SK-N-SH (cell line): ENCODE measurements at regions not wholly inside any gene's neighbourhood (a gene's known extent, or its start where the extent isn't known, plus 50 kb on each side); places are given as distances from the start of the nearest gene placed in this dataset.

Experiments
- CTCF ChIA-PET: fragments of 300-600, 350-600 bp; formaldehyde crosslinking; extraction: SDS; loops from one replicate; lab custom pipeline; 2021; lab: Yijun Ruan, JAX
- POLR2A ChIA-PET: fragments of 350-600 bp; sonication (Branson Sonifier 250); formaldehyde crosslinking; extraction: SDS; loops from one replicate; lab custom pipeline; 2020; ENCODE audit warnings: antibody characterized with exemption, inconsistent platforms; lab: Yijun Ruan, JAX
- DNase-seq: peaks from one replicate; pipeline ENCODE4 v3.0.0; 2012
- H2AFZ ChIP-seq: fragments of 200-600 bp; sonication (generic); 2 replicates; pipeline ENCODE4 v1.8.1; 2016; ENCODE audit warnings: antibody characterized with exemption, mild to moderate bottlenecking, low read depth
- H3F3A ChIP-seq: fragments of 200-600 bp; sonication (generic); replicated peaks from 2 replicates; pipeline ENCODE3; 2016; ENCODE audit warnings: antibody characterized with exemption, mild to moderate bottlenecking; ENCODE audit not compliant: insufficient read depth
- H3K27ac ChIP-seq, 2 experiments: fragments of 200-500 bp in 1 of 2; fragments of 200-600 bp in 1 of 2; sonication (Bioruptor generic) in 1 of 2; sonication (generic), shearing (Covaris generic) in 1 of 2; 2 replicates each; pipeline versions ENCODE4 v1.5.1 to v1.6.1; 2014 to 2016; ENCODE audit warnings: low read depth in 2 of 2, inconsistent platforms in 1 of 2, low read length in 1 of 2, mild to moderate bottlenecking in 1 of 2, mixed read lengths in 1 of 2
- H3K27me3 ChIP-seq: fragments of 200-600 bp; sonication (generic), shearing (Covaris generic); 2 replicates; pipeline ENCODE4 v1.6.1; 2016; ENCODE audit warnings: mixed run types; ENCODE audit not compliant: insufficient read depth
- H3K36me3 ChIP-seq, 2 experiments: fragments of 200-500 bp in 1 of 2; fragments of 200-600 bp in 1 of 2; sonication (Bioruptor generic) in 1 of 2; sonication (generic) in 1 of 2; replicated peaks in 1 of 2; 2 replicates each; pipeline versions ENCODE3 to v1.5.1; 2014 to 2016; ENCODE audit warnings: low read length in 1 of 2, mild to moderate bottlenecking in 1 of 2; ENCODE audit not compliant: insufficient read depth in 2 of 2, control insufficient read depth in 1 of 2
- H3K4me1 ChIP-seq, 2 experiments: fragments of 200-500 bp in 1 of 2; fragments of 200-600 bp in 1 of 2; sonication (Bioruptor generic) in 1 of 2; sonication (generic), shearing (Covaris generic) in 1 of 2; 2 replicates each; pipeline versions ENCODE4 v1.5.1 to v1.6.1; 2014 to 2016; ENCODE audit warnings: low read depth in 1 of 2, low read length in 1 of 2, mixed run types in 1 of 2; ENCODE audit not compliant: insufficient read depth in 2 of 2, control insufficient read depth in 1 of 2
- H3K4me2 ChIP-seq: fragments of 200-600 bp; sonication (generic), shearing (Covaris generic); 2 replicates; pipeline ENCODE4 v1.6.1; 2017; ENCODE audit warnings: mixed run types
- H3K4me3 ChIP-seq, 2 experiments: fragments of 200-500 bp in 1 of 2; fragments of 200-600 bp in 1 of 2; sonication (Bioruptor generic) in 1 of 2; sonication (generic), shearing (Covaris generic) in 1 of 2; 2 replicates each; pipeline versions ENCODE4 v1.5.1 to v1.8.1; 2014 to 2016; ENCODE audit warnings: low read depth in 2 of 2, inconsistent platforms in 1 of 2, low read length in 1 of 2, mild to moderate bottlenecking in 1 of 2, mixed read lengths in 1 of 2, moderate library complexity in 1 of 2
- H3K79me2 ChIP-seq: fragments of 200-600 bp; sonication (generic); 2 replicates; pipeline ENCODE4 v1.8.1; 2017; ENCODE audit warnings: mild to moderate bottlenecking; ENCODE audit not compliant: insufficient read depth
- H3K9ac ChIP-seq: fragments of 200-600 bp; sonication (generic); 2 replicates; pipeline ENCODE4 v1.6.1; 2017; ENCODE audit warnings: mixed run types
- H3K9me2 ChIP-seq: fragments of 200-600 bp; sonication (generic); 2 replicates; pipeline ENCODE4 v1.6.1; 2017; ENCODE audit warnings: mixed run types
- H3K9me3 ChIP-seq: fragments of 200-600 bp; sonication (generic); 2 replicates; pipeline ENCODE4 v1.6.1; 2017; ENCODE audit warnings: mixed run types, mild to moderate bottlenecking, moderate library complexity
- H4K20me1 ChIP-seq: fragments of 200-600 bp; sonication (generic); 2 replicates; pipeline ENCODE4 v1.6.1; 2017; ENCODE audit warnings: mild to moderate bottlenecking, mixed run types; ENCODE audit not compliant: insufficient read depth
- CHD2 ChIP-seq: fragments of 150-350 bp; IDR thresholded peaks from 2 replicates; pipeline ENCODE4 v1.6.1; 2018; ENCODE audit warnings: low read length; ENCODE audit not compliant: partially characterized antibody
- FOXM1 ChIP-seq: IDR thresholded peaks from 2 replicates; pipeline ENCODE4 v1.4.0; 2012; ENCODE audit warnings: low read depth, mild to moderate bottlenecking
- GABPA ChIP-seq: IDR thresholded peaks from 2 replicates; pipeline ENCODE4 v1.4.0; 2012; ENCODE audit warnings: low read depth, mild to moderate bottlenecking
- JUND ChIP-seq: IDR thresholded peaks from 2 replicates; pipeline ENCODE4 v1.4.0; 2012
- MEF2A ChIP-seq: IDR thresholded peaks from 2 replicates; pipeline ENCODE4 v1.4.0; 2012; ENCODE audit warnings: low read depth, borderline replicate concordance
- NFIC ChIP-seq: IDR thresholded peaks from 2 replicates; pipeline ENCODE4 v1.4.0; 2012; ENCODE audit warnings: borderline replicate concordance
- NRF1 ChIP-seq: IDR thresholded peaks from 2 replicates; pipeline ENCODE4 v1.6.1; 2012; ENCODE audit warnings: low read depth, mild to moderate bottlenecking, low read length
- SMC3 ChIP-seq: IDR thresholded peaks from 2 replicates; pipeline ENCODE4 v1.6.1; 2012; ENCODE audit warnings: low read depth, low read length, improper control_type of control experiment
- WGBS: methylation state at CpG from one replicate; pipeline ENCODE4 v1.1.6; 2017; ENCODE audit warnings: low lambda C conversion rate; 5-methylcytosine and 5-hydroxymethylcytosine counted together
- TF ChIP-seq, protein P1 (sequence below): IDR thresholded peaks from 2 replicates; pipeline ENCODE4 v1.6.1; 2012; ENCODE audit warnings: mild to moderate bottlenecking, low read depth, low read length, moderate library complexity
- TF ChIP-seq, protein P2 (sequence below): fragments of 150-350 bp; IDR thresholded peaks from 2 replicates; pipeline ENCODE4 v1.6.1; 2017; ENCODE audit warnings: antibody characterized with exemption, low read length, low read depth, borderline replicate concordance

- TF ChIP-seq, protein P1, sequence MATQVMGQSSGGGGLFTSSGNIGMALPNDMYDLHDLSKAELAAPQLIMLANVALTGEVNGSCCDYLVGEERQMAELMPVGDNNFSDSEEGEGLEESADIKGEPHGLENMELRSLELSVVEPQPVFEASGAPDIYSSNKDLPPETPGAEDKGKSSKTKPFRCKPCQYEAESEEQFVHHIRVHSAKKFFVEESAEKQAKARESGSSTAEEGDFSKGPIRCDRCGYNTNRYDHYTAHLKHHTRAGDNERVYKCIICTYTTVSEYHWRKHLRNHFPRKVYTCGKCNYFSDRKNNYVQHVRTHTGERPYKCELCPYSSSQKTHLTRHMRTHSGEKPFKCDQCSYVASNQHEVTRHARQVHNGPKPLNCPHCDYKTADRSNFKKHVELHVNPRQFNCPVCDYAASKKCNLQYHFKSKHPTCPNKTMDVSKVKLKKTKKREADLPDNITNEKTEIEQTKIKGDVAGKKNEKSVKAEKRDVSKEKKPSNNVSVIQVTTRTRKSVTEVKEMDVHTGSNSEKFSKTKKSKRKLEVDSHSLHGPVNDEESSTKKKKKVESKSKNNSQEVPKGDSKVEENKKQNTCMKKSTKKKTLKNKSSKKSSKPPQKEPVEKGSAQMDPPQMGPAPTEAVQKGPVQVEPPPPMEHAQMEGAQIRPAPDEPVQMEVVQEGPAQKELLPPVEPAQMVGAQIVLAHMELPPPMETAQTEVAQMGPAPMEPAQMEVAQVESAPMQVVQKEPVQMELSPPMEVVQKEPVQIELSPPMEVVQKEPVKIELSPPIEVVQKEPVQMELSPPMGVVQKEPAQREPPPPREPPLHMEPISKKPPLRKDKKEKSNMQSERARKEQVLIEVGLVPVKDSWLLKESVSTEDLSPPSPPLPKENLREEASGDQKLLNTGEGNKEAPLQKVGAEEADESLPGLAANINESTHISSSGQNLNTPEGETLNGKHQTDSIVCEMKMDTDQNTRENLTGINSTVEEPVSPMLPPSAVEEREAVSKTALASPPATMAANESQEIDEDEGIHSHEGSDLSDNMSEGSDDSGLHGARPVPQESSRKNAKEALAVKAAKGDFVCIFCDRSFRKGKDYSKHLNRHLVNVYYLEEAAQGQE: no peak
- peak; percentile 85; the same call in 1 of the 2 replicates for TF ChIP-seq MEF2A
- TF ChIP-seq SMC3: no peak
- TF ChIP-seq NFIC: peak; percentile 90
- no peak for TF ChIP-seq CHD2
- TF ChIP-seq FOXM1: peak; percentile 77; the same call in 1 of the 2 replicates
- TF ChIP-seq, protein P2, sequence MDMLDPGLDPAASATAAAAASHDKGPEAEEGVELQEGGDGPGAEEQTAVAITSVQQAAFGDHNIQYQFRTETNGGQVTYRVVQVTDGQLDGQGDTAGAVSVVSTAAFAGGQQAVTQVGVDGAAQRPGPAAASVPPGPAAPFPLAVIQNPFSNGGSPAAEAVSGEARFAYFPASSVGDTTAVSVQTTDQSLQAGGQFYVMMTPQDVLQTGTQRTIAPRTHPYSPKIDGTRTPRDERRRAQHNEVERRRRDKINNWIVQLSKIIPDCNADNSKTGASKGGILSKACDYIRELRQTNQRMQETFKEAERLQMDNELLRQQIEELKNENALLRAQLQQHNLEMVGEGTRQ: no peak
Observed at GRCh38 chr2:12287220-12287751, 429.4 kb upstream of the TRIB2 start (continued).

DNA sequence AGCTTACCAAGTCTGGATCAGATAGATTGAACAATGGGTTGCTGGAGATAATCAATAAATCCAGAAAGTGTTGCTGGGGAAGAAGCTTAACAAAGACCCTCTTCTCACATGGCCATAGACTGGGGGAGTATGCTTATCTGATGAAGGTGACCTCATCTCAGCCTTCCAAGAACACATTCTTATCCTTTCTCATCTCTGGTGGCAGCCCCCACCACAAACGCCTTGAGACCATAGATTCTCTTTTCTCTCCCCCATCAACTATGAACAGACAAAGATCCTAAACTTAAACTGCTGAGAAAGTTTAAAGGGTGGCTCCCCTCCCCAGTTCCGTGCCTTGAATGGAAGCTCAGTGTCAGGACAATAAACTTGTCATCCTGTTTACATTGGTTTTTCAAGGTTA is 428.7 kb upstream of the TRIB2 start:
- CTCF ChIA-PET: interaction anchor here (1.1 to 1.6 kb wide), 3 partner anchors 11 to 47 kb away, joined by 3 to 4 read pairs (median 3); no protein-coding TSS in a partner anchor
- DNase-seq: no peak
- Histone ChIP-seq H3K79me2 (no peaks in the 10 kb centered on the region), H2AFZ (no peak overlapping the region), H3K27me3 (no peaks in the 10 kb centered on the region), H3K4me3 (no peak overlapping the region), H3K9ac (no peak overlapping the region), H3K4me1 (peaks cover 3 to 18% of the 10 kb centered on the region in 2 experiments), H3K9me2 (no peaks in the 10 kb centered on the region), H3K4me2 (no peak overlapping the region), H3F3A (no peaks in the 10 kb centered on the region), H3K27ac (no peak overlapping the region), H3K36me3 (no peaks in the 10 kb centered on the region), H4K20me1 (no peaks in the 10 kb centered on the region), H3K9me3 (no peaks in the 10 kb centered on the region)
- POLR2A ChIA-PET: no interaction called here
- 76% methylated on average over 2 of the region's 2 CpGs for WGBS
- TF ChIP-seq GABPA: no peak

DNA sequence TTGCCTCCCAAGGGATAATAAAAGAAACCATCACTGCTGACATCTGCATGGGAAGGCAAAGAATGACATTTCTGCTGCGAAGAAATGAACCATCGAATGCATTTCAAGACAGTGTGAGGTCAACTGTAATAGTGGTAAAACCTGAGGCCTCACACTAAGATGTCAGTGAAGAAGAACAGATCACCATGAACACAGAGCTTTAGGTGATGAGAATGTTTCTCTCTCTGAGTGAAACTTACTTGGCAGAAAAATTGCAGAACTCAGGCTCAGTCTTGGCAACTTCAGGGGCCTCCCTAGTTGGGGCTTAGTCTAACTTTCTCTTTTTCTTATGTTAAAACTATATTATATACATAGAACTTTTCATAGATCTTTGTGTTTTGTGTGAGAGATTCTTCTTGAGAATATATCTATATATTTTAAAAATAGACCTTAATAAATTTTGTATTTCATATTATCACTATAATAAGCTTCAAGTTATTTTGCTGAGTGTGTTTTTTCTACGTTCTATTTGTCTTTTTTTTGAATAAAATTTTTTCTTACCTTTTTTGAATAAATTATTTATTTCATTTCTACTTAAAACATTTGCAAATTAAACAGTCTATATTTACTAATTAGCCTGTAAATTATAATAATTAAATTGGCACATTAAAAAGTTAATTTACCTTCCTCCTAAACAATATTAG is 427.5 kb upstream of the TRIB2 start:
- 89% methylated on average over 3 of the region's 3 CpGs for WGBS
- TF ChIP-seq NRF1 (no peak), JUND (no peak), NFIC (no peak)
- TF ChIP-seq, protein P1: no peak
- TF ChIP-seq, all 33 proteins: peak for 0
- H3K4me1 ChIP-seq: peaks cover 3 to 18% of the 10 kb centered on the region in 2 experiments
- no peaks in the 10 kb centered on the region for H3K9me2 ChIP-seq
- no peak overlapping the region; the same call in 1 of the 2 replicates for H2AFZ ChIP-seq
- H3K27me3 ChIP-seq: no peaks in the 10 kb centered on the region
- DNase-seq: no peak
- H3K9ac ChIP-seq: no peak overlapping the region
- H3K4me3 ChIP-seq: no peak overlapping the region
- ChIA-PET POLR2A (no interaction called here), CTCF (interaction anchor here (1.6 kb wide), 1 partner anchor 48 kb away, joined by 4 read pairs; no protein-coding TSS in a partner anchor)
- H3F3A ChIP-seq: no peaks in the 10 kb centered on the region
- H3K36me3 ChIP-seq: no peaks in the 10 kb centered on the region
- no peaks in the 10 kb centered on the region for H4K20me1 ChIP-seq
- no peak overlapping the region for H3K27ac ChIP-seq
- no peaks in the 10 kb centered on the region for H3K79me2 ChIP-seq
- no peaks in the 10 kb centered on the region for H3K9me3 ChIP-seq
- no peak overlapping the region for H3K4me2 ChIP-seq
